B cell (primary cell): ENCODE measurements at regions not wholly inside any gene's neighbourhood (a gene's known extent, or its start where the extent isn't known, plus 50 kb on each side); places are given as distances from the start of the nearest gene placed in this dataset.

Experiments used
- ATAC-seq: fragments of 200-7000 bp; cut with Tn5 transposase; one replicate; pipeline ENCODE4 v1.10.0; 2021; ENCODE audit warnings: low read depth, mild to moderate bottlenecking, moderate number of reproducible peaks, moderate library complexity
- CTCF ChIA-PET: fragments of 350-600 bp; sonication (Branson Sonifier 250); formaldehyde crosslinking; loops from one replicate; lab custom pipeline; 2021; ENCODE audit warnings: antibody characterized with exemption, inconsistent platforms; lab: Charles Lee
- POLR2A ChIA-PET: fragments of 350-600 bp; sonication (Branson Sonifier 250); formaldehyde crosslinking; loops from one replicate; lab custom pipeline; 2021; ENCODE audit warnings: antibody characterized with exemption; lab: Charles Lee
- DNase-seq: peaks from one replicate; pipeline ENCODE4 v3.0.0; 2013
- H2AFZ ChIP-seq: 2 replicates; pipeline ENCODE4 v1.6.1; 2012; ENCODE audit warnings: mild to moderate bottlenecking, low read depth, low read length; ENCODE audit not compliant: insufficient read depth, poor library complexity, severe bottlenecking
- H3K27ac ChIP-seq, 2 donors: 1 replicate in 1 of 2; 2 replicates in 1 of 2; pipeline ENCODE4 v1.5.1; 2012 to 2013; ENCODE audit warnings: low read length in 2 of 2, mild to moderate bottlenecking in 2 of 2, moderate library complexity in 1 of 2
- H3K27me3 ChIP-seq, 4 experiments: fragments of 200-600 bp in 1 of 4; sonication (generic) in 1 of 4; replicated peaks in 1 of 4; 1 replicate in 2 of 4; 2 replicates in 2 of 4; pipeline versions ENCODE4 v1.6.1 to v1.7.0; 2013 to 2016; ENCODE audit warnings: low read length in 3 of 4, mild to moderate bottlenecking in 2 of 4, mixed read lengths in 1 of 4, moderate library complexity in 1 of 4; ENCODE audit not compliant: insufficient read depth in 4 of 4, control insufficient read depth in 3 of 4; ENCODE audit errors: control extremely low read depth in 1 of 4
- H3K36me3 ChIP-seq, 2 experiments: replicated peaks in 1 of 2; 1 replicate in 1 of 2; 2 replicates in 1 of 2; pipeline versions ENCODE4 v1.6.1 to v1.7.1; 2013; ENCODE audit warnings: low read length in 1 of 2; ENCODE audit not compliant: insufficient read depth in 2 of 2, control insufficient read depth in 1 of 2; ENCODE audit errors: control extremely low read depth in 1 of 2, extremely low read depth in 1 of 2
- H3K4me1 ChIP-seq, 2 donors: fragments of 200-600 bp in 1 of 2; sonication (generic) in 1 of 2; 1 replicate in 1 of 2; 2 replicates in 1 of 2; pipeline versions ENCODE4 v1.5.1 to v1.6.1; 2013 to 2017; ENCODE audit warnings: low read length in 2 of 2; ENCODE audit not compliant: control insufficient read depth in 2 of 2, insufficient read depth in 2 of 2
- H3K4me2 ChIP-seq: replicated peaks from 2 replicates; pipeline ENCODE3; 2012; ENCODE audit warnings: mild to moderate bottlenecking, low read depth, low read length; ENCODE audit not compliant: poor library complexity, severe bottlenecking
- H3K4me3 ChIP-seq, 5 experiments: fragments of 200-600 bp in 1 of 5; sonication (generic) in 1 of 5; 1 replicate in 3 of 5; 2 replicates in 2 of 5; pipeline versions ENCODE4 v1.5.1 to v1.7.0; 2011 to 2016; ENCODE audit warnings: low read length in 4 of 5, mild to moderate bottlenecking in 4 of 5, low read depth in 2 of 5, control low read depth in 1 of 5, moderate library complexity in 1 of 5; ENCODE audit not compliant: insufficient read depth in 1 of 5; ENCODE audit errors: control extremely low read depth in 1 of 5, extremely low read depth in 1 of 5
- H3K79me2 ChIP-seq: fragments of 200-600 bp; sonication (generic); one replicate; pipeline ENCODE4 v1.6.0; 2016; ENCODE audit warnings: low read length; ENCODE audit not compliant: control insufficient read depth, insufficient read depth
- H3K9ac ChIP-seq: fragments of 200-600 bp; sonication (generic); 2 replicates; pipeline ENCODE4 v1.6.1; 2017; ENCODE audit warnings: mild to moderate bottlenecking, low read length, moderate library complexity
- H3K9me3 ChIP-seq, 3 donors: one replicate each; pipeline versions ENCODE4 v1.6.1 to v1.7.1; 2013; ENCODE audit warnings: low read length in 2 of 3; ENCODE audit not compliant: control insufficient read depth in 2 of 3, insufficient read depth in 1 of 3; ENCODE audit errors: control extremely low read depth in 1 of 3
- H4K20me1 ChIP-seq: 2 replicates; pipeline ENCODE4 v1.6.0; 2012; ENCODE audit warnings: mild to moderate bottlenecking, low read length; ENCODE audit not compliant: insufficient read depth, control insufficient read depth, poor library complexity, severe bottlenecking
- H3K27ac Mint-ChIP-seq: one replicate; pipeline ENCODE4 v1.8.0; 2021; ENCODE audit warnings: mixed read lengths
- H3K27me3 Mint-ChIP-seq: one replicate; pipeline ENCODE4 v1.8.0; 2021; ENCODE audit warnings: mixed read lengths
- H3K4me1 Mint-ChIP-seq: one replicate; pipeline ENCODE4 v1.8.0; 2021; ENCODE audit warnings: mixed read lengths
- H3K4me3 Mint-ChIP-seq: one replicate; pipeline ENCODE4 v1.8.0; 2021; ENCODE audit warnings: mixed read lengths
- H3K9me3 Mint-ChIP-seq: one replicate; pipeline ENCODE4 v1.8.0; 2022; ENCODE audit warnings: mixed read lengths; ENCODE audit not compliant: insufficient read depth
- CTCF ChIP-seq: fragments of 200-600 bp; IDR thresholded peaks from one replicate; pipeline ENCODE4 v1.8.0; 2022; ENCODE audit warnings: antibody characterized with exemption, mild to moderate bottlenecking
- EZH2 ChIP-seq: IDR thresholded peaks from 2 replicates; pipeline ENCODE4 v1.6.1; 2012; ENCODE audit warnings: borderline replicate concordance, low read depth, mild to moderate bottlenecking, moderate library complexity, low read length; ENCODE audit not compliant: insufficient read depth, poor library complexity, severe bottlenecking
- WGBS: methylation state at CpG from one replicate; pipeline ENCODE4 v1.1.5; 2013; ENCODE audit warnings: missing lambda C conversion rate; ENCODE audit not compliant: insufficient coverage; 5-methylcytosine and 5-hydroxymethylcytosine counted together
- intact Hi-C: fragments of 100-400 bp; cut with micrococcal nuclease; formaldehyde crosslinking; loops from one replicate; pipeline ENCODE4 v1.10.0; 2022

GRCh38 chr17:72458301-72458700, 337.5 kb downstream of the SOX9 start:
- H3K4me1 ChIP-seq, result no peaks in the 10 kb centered on the region
- ChIA-PET CTCF (no interaction called here), POLR2A (no interaction called here)
- H3K27me3 Mint-ChIP-seq, result peaks cover 6% of the 10 kb centered on the region
- H3K36me3 ChIP-seq, result no peaks in the 10 kb centered on the region
- intact Hi-C loops, result no loop called here
- H3K9me3 Mint-ChIP-seq, result no peaks in the 10 kb centered on the region
- no peaks in the 10 kb centered on the region for H3K27me3 ChIP-seq
- H4K20me1 ChIP-seq, result no peaks in the 10 kb centered on the region
- peaks cover 0 to 3% (median 0%) of the 10 kb centered on the region in 3 donors for H3K9me3 ChIP-seq
- no peak overlapping the region for H2AFZ ChIP-seq
- TF ChIP-seq EZH2 (no peak), CTCF (no peak)
- H3K9ac ChIP-seq, result no peak overlapping the region
- no peak overlapping the region for H3K27ac Mint-ChIP-seq
- no peaks in the 10 kb centered on the region for H3K4me1 Mint-ChIP-seq
- H3K79me2 ChIP-seq, result no peaks in the 10 kb centered on the region
- 92% methylated on average over 8 of the region's 9 CpGs for WGBS
- H3K4me2 ChIP-seq, result no peak overlapping the region
- no peak overlapping the region for H3K27ac ChIP-seq
- no peak overlapping the region for H3K4me3 ChIP-seq
- no peak overlapping the region for H3K4me3 Mint-ChIP-seq
- DNase-seq (no peak), ATAC-seq (no peak)

- no peak overlapping the region for H2AFZ ChIP-seq
- no peak overlapping the region for H3K4me2 ChIP-seq
- H3K9me3 Mint-ChIP-seq, result no peaks in the 10 kb centered on the region
- H3K79me2 ChIP-seq, result no peaks in the 10 kb centered on the region
- no peak overlapping the region for H3K4me3 ChIP-seq
- no peak overlapping the region for H3K27ac ChIP-seq
- H3K4me1 Mint-ChIP-seq, result no peaks in the 10 kb centered on the region
- H3K27me3 ChIP-seq, result no peaks in the 10 kb centered on the region
- no peaks in the 10 kb centered on the region for H3K36me3 ChIP-seq
- ChIA-PET CTCF (no interaction called here), POLR2A (no interaction called here)
- H3K9me3 ChIP-seq, result no peaks in the 10 kb centered on the region
- no peaks in the 10 kb centered on the region for H4K20me1 ChIP-seq
- no peak overlapping the region for H3K9ac ChIP-seq
- TF ChIP-seq EZH2 (no peak), CTCF (no peak)
- intact Hi-C loops, result no loop called here
- H3K4me3 Mint-ChIP-seq, result no peak overlapping the region
- DNase-seq, result no peak
- peaks cover 6% of the 10 kb centered on the region for H3K27me3 Mint-ChIP-seq
- no peak for ATAC-seq
- H3K4me1 ChIP-seq, result no peaks in the 10 kb centered on the region
- no peak overlapping the region for H3K27ac Mint-ChIP-seq
These were observed 339.9 kb downstream of the SOX9 start for GRCh38 chr17:72460711-72461110.
